IMR-90 (cell line): ENCODE measurements at regions not wholly inside any gene's neighbourhood (a gene's known extent, or its start where the extent isn't known, plus 50 kb on each side); places are given as distances from the start of the nearest gene placed in this dataset.

Experiments
- BHLHE40 ChIP-seq: fragments of 150-350 bp; IDR thresholded peaks from 2 replicates; pipeline ENCODE4 v1.6.1; 2016; ENCODE audit warnings: mild to moderate bottlenecking, low read depth, low read length
- CEBPB ChIP-seq: IDR thresholded peaks from 2 replicates; pipeline ENCODE4 v1.6.1; 2012; ENCODE audit warnings: low read depth, low read length, improper control_type of control experiment
- CHD1 ChIP-seq: IDR thresholded peaks from 2 replicates; pipeline ENCODE4 v1.6.1; 2012; ENCODE audit warnings: low read depth, low read length, improper control_type of control experiment
- FOS ChIP-seq: fragments of 150-350 bp; IDR thresholded peaks from 2 replicates; pipeline ENCODE4 v1.6.1; 2016; ENCODE audit warnings: low read depth, low read length
- MAFK ChIP-seq: IDR thresholded peaks from 2 replicates; pipeline ENCODE4 v1.6.1; 2012; ENCODE audit warnings: low read depth, low read length, improper control_type of control experiment
- MAZ ChIP-seq: IDR thresholded peaks from 2 replicates; pipeline ENCODE4 v1.6.1; 2012; ENCODE audit warnings: low read depth, mild to moderate bottlenecking, low read length, improper control_type of control experiment, moderate library complexity, borderline replicate concordance
- MXI1 ChIP-seq: IDR thresholded peaks from 2 replicates; pipeline ENCODE4 v1.6.1; 2012; ENCODE audit warnings: low read depth, mild to moderate bottlenecking, low read length, moderate library complexity, borderline replicate concordance
- NFE2L2 ChIP-seq: fragments of 150-350 bp; IDR thresholded peaks from 2 replicates; pipeline ENCODE4 v1.6.1; 2016; ENCODE audit warnings: low read depth, mild to moderate bottlenecking, low read length
- POLR2A ChIP-seq: IDR thresholded peaks from 2 replicates; pipeline ENCODE4 v1.6.1; 2012; ENCODE audit warnings: mild to moderate bottlenecking, low read depth, low read length
- RFX5 ChIP-seq: IDR thresholded peaks from 2 replicates; pipeline ENCODE4 v1.8.0; 2012; ENCODE audit warnings: low read depth, mild to moderate bottlenecking, low read length, moderate library complexity
- SMC3 ChIP-seq: fragments of 150-350 bp; IDR thresholded peaks from 2 replicates; pipeline ENCODE4 v1.6.1; 2016; ENCODE audit warnings: low read depth, mild to moderate bottlenecking, antibody characterized with exemption, low read length, moderate library complexity
- TF ChIP-seq, protein P1 (sequence below): conservative IDR thresholded peaks from 2 replicates; pipeline ENCODE4 v1.5.1; 2012; ENCODE audit warnings: mild to moderate bottlenecking, low read depth, low read length, improper control_type of control experiment
- TF ChIP-seq, protein P2 (sequence below): fragments of 150-350 bp; IDR thresholded peaks from 2 replicates; pipeline ENCODE4 v1.6.1; 2016; ENCODE audit warnings: low read depth, mild to moderate bottlenecking, low read length, moderate library complexity, borderline replicate concordance
- TF ChIP-seq, protein P3 (sequence below): fragments of 150-350 bp; IDR thresholded peaks from 2 replicates; pipeline ENCODE4 v1.6.1; 2017; ENCODE audit warnings: mild to moderate bottlenecking, antibody characterized with exemption, low read length, low read depth

DNA sequence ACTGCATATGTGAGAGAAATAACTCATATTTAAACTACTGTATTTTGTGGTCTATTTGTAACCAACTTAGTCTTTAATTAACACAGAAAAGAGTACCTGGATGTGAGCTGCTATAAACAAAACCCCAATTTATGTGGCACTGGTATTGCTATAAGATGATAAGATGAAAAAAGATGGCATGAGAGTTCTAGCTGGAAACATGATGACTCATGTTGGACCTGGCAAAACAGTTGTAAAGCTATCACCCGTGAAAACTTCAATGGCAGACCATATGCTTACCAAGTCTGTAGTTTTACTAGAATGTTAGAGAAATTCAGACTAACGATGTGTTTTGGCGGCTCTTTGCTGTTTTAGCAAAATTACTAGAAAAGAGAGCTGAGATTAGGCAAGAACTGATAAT lies 69.6 kb upstream of the PCDH9 start:
- TF ChIP-seq, protein P1, sequence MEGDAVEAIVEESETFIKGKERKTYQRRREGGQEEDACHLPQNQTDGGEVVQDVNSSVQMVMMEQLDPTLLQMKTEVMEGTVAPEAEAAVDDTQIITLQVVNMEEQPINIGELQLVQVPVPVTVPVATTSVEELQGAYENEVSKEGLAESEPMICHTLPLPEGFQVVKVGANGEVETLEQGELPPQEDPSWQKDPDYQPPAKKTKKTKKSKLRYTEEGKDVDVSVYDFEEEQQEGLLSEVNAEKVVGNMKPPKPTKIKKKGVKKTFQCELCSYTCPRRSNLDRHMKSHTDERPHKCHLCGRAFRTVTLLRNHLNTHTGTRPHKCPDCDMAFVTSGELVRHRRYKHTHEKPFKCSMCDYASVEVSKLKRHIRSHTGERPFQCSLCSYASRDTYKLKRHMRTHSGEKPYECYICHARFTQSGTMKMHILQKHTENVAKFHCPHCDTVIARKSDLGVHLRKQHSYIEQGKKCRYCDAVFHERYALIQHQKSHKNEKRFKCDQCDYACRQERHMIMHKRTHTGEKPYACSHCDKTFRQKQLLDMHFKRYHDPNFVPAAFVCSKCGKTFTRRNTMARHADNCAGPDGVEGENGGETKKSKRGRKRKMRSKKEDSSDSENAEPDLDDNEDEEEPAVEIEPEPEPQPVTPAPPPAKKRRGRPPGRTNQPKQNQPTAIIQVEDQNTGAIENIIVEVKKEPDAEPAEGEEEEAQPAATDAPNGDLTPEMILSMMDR = no peak
- TF ChIP-seq CHD1 (no peak), CEBPB (no peak), BHLHE40 (no peak), NFE2L2 (no peak), POLR2A (no peak), SMC3 (no peak), MAZ (no peak), MXI1 (no peak), MAFK (no peak), RFX5 (no peak), FOS (peak; percentile 7; the same call in 1 of the 2 replicates)
- TF ChIP-seq, protein P2, sequence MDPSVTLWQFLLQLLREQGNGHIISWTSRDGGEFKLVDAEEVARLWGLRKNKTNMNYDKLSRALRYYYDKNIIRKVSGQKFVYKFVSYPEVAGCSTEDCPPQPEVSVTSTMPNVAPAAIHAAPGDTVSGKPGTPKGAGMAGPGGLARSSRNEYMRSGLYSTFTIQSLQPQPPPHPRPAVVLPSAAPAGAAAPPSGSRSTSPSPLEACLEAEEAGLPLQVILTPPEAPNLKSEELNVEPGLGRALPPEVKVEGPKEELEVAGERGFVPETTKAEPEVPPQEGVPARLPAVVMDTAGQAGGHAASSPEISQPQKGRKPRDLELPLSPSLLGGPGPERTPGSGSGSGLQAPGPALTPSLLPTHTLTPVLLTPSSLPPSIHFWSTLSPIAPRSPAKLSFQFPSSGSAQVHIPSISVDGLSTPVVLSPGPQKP = no peak
- TF ChIP-seq, protein P3, sequence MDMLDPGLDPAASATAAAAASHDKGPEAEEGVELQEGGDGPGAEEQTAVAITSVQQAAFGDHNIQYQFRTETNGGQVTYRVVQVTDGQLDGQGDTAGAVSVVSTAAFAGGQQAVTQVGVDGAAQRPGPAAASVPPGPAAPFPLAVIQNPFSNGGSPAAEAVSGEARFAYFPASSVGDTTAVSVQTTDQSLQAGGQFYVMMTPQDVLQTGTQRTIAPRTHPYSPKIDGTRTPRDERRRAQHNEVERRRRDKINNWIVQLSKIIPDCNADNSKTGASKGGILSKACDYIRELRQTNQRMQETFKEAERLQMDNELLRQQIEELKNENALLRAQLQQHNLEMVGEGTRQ = no peak
